ENCODE measurements at regions not wholly inside any gene's neighbourhood (a gene's known extent, or its start where the extent isn't known, plus 50 kb on each side); places are given as distances from the start of the nearest gene placed in this dataset.

- TF ChIP-seq EZH2phosphoT487 (IDR thresholded peaks at IDR 0.05; ENCODE audit: borderline replicate concordance, low read depth) (no peak), RXRA (IDR thresholded peaks at IDR 0.05; ENCODE audit: borderline replicate concordance, low read depth) (no peak), EP300 (IDR thresholded peaks at IDR 0.05; ENCODE audit: borderline replicate concordance in 1 of 2, low read depth in 1 of 2, low read length in 1 of 2) (no peak), CTCF (IDR thresholded peaks at IDR 0.05) (no peak), SMC3 (IDR thresholded peaks at IDR 0.05; ENCODE audit: low read depth, low read length) (no peak), SIN3A (IDR thresholded peaks at IDR 0.05; ENCODE audit: borderline replicate concordance, low read depth, low read length) (no peak), RAD21 (IDR thresholded peaks at IDR 0.05; ENCODE audit: low read length) (no peak)
Measured at GRCh38 chr7:149586646-149587645, 89.3 kb upstream of the ZNF746 start.
